Activated gamma-delta T cell treated with anti-CD3 and anti-CD28 coated beads, Interleukin-2, amount 50 U/mL, for 16 hours (primary cell): ENCODE measurements at regions not wholly inside any gene's neighbourhood (a gene's known extent, or its start where the extent isn't known, plus 50 kb on each side); places are given as distances from the start of the nearest gene placed in this dataset.

Source experiments
- DNase-seq: peaks from one replicate; pipeline ENCODE4 v3.0.0-alpha.2; 2020; ENCODE audit warnings: low read depth

DNA sequence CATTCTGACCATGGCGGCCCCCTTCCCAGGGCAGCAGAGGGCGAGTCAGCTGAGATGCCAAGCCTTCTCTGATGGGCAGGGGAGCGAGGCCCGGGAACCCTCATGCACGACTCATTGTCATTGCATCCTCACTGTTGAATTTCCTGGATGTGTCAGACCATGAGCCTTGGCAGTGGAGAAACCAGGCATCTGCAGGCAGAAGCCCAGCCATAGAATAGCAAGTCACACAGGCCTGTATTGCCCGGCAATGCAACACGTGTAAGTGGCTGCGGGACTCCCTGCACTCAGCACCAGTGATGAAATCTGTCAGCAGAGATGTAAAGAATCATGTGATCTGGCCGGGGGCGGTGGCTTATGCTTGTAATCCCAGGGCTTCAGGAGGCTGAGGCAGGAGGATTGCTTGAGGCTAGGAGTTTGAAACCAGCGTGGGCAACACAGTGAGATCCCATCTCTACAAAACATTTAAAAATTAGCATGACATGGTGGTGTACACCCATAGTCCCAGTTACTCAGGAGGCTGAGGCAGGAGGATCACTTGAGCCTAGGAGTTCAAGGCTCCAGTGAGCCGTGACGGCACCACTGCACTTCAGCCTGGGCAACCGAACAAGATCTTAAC is 199.7 kb downstream of the KATNAL1 start:
- DNase-seq = no peak

GRCh38 chr13:30107121-30107520 is 200.2 kb downstream of the KATNAL1 start:
- DNase-seq = no peak

GRCh38 chr13:30105381-30105780 is 202.0 kb downstream of the KATNAL1 start:
- no peak for DNase-seq

DNA sequence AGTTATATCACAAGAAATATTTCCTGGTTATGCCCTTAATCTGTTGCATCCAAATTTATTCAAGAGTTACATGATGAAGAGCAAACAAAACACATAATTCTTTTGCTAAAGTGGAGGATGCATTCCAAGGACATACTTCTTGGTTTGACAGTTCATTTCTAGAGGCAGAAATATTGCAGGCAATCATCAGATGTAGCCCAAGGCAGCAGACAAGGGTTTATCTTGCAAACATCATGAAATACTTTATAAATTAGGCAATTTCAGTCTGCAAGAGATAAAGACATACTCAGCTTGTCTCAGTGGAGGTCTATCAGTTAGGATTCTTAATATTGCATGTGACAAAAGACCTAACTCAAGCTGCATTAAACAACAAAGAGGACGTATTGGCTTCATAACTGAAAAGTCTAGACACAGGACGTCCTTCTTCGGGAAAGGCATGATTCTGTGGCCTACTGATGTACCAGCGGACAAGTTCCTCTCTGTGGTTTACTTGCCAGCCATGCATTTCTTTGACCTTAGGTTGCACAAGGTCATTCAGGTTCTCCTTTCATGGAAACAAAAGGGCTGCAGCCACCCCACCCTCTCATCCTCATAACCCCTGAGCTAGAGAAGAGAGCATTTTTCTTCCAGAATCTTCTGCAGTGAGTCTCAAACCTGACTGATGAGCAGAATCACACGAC is 204.1 kb downstream of the KATNAL1 start:
- no peak for DNase-seq

- DNase-seq = no peak
These were observed 207.1 kb downstream of the KATNAL1 start for GRCh38 chr13:30100226-30100625.

DNA sequence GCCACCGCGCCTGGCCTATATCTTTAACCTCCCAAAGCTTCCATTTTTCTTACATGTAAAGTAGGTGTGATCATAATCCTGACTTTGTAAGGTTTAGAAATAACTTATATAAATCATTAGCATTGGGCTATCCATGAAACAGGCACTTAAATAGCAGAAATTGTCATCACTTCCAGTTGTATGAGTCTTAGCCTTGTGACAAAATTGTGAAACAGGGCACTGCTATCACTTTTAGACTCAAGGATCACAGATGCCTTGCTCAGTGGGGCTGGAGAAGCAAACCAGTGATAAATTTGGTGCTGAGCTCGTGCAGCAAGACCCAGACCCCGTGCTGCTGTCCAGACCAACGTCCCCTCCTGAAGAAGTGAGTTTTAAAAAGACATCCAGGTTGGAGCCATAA is 209.7 kb downstream of the KATNAL1 start:
- DNase-seq = no peak

- no peak for DNase-seq
These were observed 210.3 kb downstream of the KATNAL1 start for GRCh38 chr13:30097089-30097488.

DNA sequence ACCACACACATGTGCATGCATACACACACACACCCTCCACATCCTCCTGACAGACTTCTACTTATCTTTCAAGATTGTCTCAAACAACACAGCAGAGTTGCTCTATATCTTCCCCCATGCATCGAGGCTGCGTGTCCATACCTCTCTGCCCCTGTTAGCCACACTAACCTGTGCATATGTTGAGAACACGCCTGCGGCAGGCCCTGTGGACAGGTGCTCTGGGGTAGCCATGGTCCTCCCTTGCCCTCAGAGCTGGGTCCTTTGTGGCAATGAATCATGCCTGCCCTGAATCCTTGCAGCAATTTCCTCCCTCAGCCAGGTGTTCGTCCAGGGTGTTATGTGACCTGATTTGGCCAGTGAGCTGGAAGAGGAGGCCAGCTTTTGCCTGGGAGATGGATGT is 213.3 kb downstream of the KATNAL1 start:
- DNase-seq = no peak

- no peak for DNase-seq
These were observed 214.1 kb downstream of the KATNAL1 start for GRCh38 chr13:30093236-30093635.

GRCh38 chr13:30091691-30092090 is 215.7 kb downstream of the KATNAL1 start:
- DNase-seq = no peak

- no peak for DNase-seq
These were observed 216.3 kb downstream of the KATNAL1 start for GRCh38 chr13:30091035-30091434.

DNA sequence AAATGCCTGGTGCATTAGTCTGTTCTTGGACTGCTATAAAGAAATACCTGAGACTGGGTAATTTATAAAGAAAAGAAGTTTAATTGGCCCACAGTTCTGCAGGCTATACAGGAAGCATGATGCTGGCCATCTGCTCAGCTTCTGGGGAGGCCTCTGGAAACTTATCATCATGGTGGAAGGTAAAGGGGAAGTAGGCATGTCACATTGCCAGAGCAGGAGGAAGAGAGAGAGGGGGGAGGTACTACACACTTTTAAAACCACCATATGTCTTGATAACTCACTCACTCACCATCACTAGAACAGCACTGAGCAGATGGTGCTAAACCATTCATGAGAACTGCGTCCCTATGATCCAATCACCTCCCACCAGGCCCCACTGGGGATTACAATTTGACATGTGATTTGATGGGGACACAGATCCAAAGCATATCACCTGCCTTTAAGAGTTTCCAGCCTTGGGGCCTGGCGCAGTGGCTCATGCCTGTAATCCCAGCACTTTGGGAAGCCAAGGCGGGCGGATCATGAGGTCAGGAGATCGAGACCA is 219.0 kb downstream of the KATNAL1 start:
- no peak for DNase-seq

DNA sequence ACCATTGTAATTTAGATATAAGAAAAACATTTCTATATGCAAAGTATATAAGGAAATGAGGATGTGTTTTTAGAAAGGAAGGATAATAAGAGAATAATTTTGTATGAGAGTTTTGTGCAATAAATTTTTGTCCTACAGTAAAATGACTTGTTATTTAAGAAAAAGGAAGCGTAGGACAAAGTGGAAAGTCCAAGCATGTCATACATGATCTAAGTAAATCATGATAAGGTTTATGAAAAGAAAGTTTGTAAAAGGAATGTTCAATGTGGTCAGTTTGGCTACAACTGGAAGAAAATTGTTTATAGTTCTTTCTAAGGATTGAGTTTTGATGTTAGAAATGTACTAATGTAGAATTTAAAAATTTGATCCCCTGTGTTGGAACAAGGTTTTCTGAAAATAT is 222.3 kb downstream of the KATNAL1 start:
- no peak for DNase-seq

DNA sequence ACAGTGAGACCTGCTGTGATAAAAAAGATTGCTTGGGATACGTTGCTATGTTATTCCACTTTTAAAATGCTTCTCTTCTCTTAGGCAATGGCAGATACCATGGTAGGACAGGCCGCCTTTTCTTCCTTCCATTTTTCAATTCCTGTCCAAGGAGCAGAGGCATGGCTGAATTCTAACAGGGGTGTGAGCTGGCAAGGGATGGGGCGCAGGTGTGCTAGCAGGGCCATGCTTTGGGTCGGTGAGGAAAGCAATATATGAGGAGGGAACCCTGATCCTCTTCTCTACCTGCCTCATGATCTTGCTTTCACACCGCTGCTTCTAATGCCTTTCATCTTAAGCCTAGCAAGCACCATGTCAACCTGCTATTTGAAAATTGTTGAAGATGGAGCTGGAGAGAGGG is 225.0 kb downstream of the KATNAL1 start:
- DNase-seq = no peak

DNA sequence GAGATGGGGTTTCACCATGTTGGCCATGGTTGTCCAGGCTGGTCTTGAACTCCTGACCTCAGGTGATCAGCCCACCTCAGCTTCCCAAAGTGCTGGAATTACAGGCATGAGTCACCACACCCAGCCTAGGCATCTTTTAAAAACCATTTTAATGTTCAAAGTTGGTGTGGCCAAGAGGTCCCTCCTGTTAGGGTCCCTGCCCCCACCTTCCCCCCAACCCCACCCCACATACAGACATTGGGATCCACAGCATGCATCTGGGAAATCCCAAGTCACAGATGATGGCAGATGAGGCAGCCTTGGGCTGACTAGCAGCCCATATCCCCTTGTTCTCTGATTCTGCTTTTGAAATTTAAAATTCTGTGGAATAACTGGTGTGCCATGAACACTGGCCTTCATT is 226.0 kb downstream of the KATNAL1 start:
- DNase-seq = no peak

DNA sequence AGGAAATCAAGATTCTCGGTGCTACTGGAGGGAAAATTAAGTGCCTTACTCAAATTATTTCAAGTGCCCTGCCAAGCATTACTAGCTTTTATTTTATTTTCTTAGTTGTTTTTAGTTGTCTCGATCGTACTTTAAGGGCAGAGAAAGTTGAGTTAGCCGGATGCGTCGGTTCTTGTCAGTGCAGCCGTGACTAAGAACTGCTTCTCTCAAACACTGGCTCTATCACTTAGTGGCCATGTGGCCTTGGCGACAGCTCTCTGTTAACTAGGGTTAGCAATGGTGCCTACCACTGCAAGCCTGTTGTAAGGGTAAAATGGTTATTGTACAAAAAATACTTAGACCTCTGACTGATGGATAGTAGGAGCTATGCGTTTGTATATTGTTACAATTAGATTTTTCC is 227.8 kb downstream of the KATNAL1 start:
- DNase-seq = no peak

GRCh38 chr13:30078059-30078458 is 227.6 kb upstream of the UBL3 start:
- no peak for DNase-seq

DNA sequence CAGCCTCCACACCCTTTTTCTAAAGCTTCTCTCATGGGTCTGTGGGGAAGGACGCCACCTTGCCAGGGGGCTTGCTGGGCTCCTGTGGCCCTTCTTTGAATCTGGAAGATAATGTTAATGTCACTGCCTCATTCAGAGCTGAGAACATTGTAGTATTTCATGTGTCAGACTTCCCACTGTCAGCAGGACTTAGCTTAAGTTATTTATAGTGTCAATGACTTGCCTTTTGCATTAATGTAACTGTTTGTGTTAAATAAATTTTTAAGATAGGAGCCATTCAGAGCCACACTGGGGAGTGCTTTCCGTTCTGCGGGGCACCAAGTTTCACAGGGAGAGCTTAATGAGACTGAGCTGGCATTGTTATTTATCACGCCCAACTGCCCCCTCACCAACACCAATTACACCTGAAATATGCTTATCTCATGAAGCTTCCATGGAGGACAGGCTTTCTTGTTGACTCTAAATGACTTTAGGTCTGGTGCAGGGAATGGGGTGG is 226.9 kb upstream of the UBL3 start:
- DNase-seq = no peak

- DNase-seq = no peak
These were observed 224.7 kb upstream of the UBL3 start for GRCh38 chr13:30074955-30075614.

GRCh38 chr13:30074431-30074830 is 224.0 kb upstream of the UBL3 start:
- DNase-seq = no peak

DNA sequence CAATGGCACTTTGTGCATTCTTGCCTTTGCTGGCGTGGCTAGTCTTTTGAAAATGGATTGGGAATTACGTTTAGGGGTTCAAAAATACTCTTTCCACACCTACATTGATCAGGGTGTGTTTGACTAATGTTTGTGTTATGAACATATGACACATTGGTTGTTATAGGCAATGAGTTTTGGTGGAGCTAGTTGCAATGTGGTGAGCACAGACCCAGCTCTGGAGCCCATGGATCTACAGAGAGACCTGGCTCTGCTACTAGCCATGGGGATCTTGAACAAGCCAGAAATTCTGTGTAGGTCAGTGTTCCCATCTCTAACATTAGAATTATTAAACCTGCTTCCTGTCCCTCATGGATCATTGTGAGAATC is 222.4 kb upstream of the UBL3 start:
- DNase-seq = no peak

DNA sequence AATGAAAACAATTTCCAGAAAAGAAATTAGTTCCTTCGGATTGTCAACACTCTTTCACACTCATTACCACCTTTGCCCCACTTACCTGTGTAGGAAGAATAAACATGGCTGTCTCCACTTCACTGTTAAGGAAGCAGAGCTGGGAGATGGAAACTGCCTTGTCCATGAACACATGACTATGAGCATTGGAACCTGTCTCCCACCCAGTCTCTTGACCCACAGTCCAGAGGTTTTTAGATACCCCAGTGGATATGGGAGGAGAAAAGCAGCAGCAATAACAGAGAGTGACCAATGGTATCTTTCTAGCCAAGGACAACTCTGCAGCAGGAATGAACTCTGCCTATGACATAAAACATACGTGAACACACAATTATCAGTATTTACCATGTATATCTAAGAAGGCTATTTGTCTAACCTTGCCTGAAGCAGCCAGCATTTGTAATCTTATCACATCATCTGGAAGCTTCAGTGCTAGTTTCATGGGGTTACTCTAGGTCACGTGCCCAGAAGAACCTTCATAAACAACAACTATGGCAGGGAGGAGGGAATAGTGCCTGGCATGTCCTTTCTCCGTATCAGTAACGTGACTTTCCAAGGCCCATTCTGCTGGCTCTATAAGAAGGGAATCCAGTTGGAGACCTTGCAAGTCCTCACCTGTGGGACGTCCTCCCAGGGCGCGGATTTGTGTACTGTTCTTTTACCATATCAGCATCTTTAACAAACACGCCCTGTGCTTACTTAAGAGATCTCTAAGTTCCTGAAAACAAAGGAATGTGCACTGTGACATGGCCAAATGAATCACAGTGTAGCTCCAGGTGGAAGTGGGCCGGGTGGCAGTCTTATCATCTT is 221.8 kb upstream of the UBL3 start:
- DNase-seq = no peak
